Hepatocyte (in vitro differentiated cells): ENCODE measurements at regions not wholly inside any gene's neighbourhood (a gene's known extent, or its start where the extent isn't known, plus 50 kb on each side); places are given as distances from the start of the nearest gene placed in this dataset.
"Not testable (repeated sequence)": the region's sequence is repeated elsewhere in the genome, so short reads cannot be mapped to it uniquely, and the experiment has no call there.

Experiments
- EZH2 ChIP-seq: fragments of 200-600 bp; sonication (generic); IDR thresholded peaks from 2 replicates; pipeline ENCODE4 v1.6.1; 2016; ENCODE audit warnings: antibody characterized with exemption, mild to moderate bottlenecking, borderline replicate concordance
- TF ChIP-seq, protein P1 (sequence below): fragments of 200-600 bp; sonication (generic); IDR thresholded peaks from 2 replicates; pipeline ENCODE4 v1.5.1; 2016; ENCODE audit warnings: antibody characterized with exemption, mild to moderate bottlenecking; ENCODE audit not compliant: poor library complexity

DNA sequence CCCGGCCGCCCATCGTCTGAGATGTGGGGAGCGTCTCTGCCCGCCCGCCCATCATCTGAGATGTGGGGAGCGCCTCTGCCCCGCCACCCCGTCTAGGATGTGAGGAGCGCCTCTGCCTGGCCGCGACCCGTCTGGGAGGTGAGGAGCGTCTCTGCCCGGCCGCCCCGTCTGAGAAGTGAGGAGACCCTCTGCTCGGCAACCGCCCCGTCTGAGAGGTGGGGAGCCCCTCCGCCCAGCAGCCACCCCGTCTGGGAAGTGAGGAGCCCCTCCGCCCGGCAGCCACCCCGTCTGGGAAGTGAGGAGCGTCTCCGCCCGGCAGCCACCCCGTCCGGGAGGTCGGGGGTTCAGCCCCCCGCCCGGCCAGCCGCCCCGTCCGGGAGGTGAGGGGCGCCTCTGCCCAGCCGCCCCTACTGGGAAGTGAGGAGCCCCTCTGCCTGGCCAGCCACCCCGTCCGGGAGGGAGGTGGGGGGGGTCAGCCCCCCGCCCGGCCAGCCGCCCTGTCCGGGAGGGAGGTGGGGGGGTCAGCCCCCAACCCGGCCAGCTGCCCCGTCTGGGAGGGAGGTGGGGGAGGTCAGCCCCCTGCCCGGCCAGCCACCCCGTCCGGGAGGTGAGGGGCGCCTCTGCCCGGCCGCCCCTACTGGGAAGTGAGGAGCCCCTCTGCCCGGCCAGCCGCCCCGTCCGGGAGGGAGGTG, 54.9 kb upstream of the CACHD1 start:
- TF ChIP-seq, protein P1, sequence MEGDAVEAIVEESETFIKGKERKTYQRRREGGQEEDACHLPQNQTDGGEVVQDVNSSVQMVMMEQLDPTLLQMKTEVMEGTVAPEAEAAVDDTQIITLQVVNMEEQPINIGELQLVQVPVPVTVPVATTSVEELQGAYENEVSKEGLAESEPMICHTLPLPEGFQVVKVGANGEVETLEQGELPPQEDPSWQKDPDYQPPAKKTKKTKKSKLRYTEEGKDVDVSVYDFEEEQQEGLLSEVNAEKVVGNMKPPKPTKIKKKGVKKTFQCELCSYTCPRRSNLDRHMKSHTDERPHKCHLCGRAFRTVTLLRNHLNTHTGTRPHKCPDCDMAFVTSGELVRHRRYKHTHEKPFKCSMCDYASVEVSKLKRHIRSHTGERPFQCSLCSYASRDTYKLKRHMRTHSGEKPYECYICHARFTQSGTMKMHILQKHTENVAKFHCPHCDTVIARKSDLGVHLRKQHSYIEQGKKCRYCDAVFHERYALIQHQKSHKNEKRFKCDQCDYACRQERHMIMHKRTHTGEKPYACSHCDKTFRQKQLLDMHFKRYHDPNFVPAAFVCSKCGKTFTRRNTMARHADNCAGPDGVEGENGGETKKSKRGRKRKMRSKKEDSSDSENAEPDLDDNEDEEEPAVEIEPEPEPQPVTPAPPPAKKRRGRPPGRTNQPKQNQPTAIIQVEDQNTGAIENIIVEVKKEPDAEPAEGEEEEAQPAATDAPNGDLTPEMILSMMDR: not testable (repeated sequence)
- not testable (repeated sequence) for TF ChIP-seq EZH2
